PFSK-1 (cell line): ENCODE measurements at regions not wholly inside any gene's neighbourhood (a gene's known extent, or its start where the extent isn't known, plus 50 kb on each side); places are given as distances from the start of the nearest gene placed in this dataset.

Experiments used
- POLR2AphosphoS5 ChIP-seq: IDR thresholded peaks from 2 replicates; pipeline ENCODE4 v1.6.1; 2012; ENCODE audit warnings: low read depth, mild to moderate bottlenecking, control low read depth, low read length, moderate library complexity
- SIN3A ChIP-seq: IDR thresholded peaks from 2 replicates; pipeline ENCODE4 v1.6.1; 2012; ENCODE audit warnings: mild to moderate bottlenecking, low read length, moderate library complexity, borderline replicate concordance; ENCODE audit not compliant: insufficient read depth
- TAF1 ChIP-seq: IDR thresholded peaks from 2 replicates; pipeline ENCODE4 v1.6.1; 2012; ENCODE audit warnings: low read length, control low read depth, borderline replicate concordance; ENCODE audit not compliant: insufficient read depth
- TF ChIP-seq, protein P1 (sequence below), 2 experiments: IDR thresholded peaks; 2 replicates each; pipeline versions ENCODE4 v1.6.1 to v1.8.0; 2011 to 2012; ENCODE audit warnings: low read depth in 2 of 2, low read length in 2 of 2, control low read depth in 1 of 2, inconsistent platforms in 1 of 2, mild to moderate bottlenecking in 1 of 2, moderate library complexity in 1 of 2; ENCODE audit not compliant: insufficient read depth in 1 of 2

DNA sequence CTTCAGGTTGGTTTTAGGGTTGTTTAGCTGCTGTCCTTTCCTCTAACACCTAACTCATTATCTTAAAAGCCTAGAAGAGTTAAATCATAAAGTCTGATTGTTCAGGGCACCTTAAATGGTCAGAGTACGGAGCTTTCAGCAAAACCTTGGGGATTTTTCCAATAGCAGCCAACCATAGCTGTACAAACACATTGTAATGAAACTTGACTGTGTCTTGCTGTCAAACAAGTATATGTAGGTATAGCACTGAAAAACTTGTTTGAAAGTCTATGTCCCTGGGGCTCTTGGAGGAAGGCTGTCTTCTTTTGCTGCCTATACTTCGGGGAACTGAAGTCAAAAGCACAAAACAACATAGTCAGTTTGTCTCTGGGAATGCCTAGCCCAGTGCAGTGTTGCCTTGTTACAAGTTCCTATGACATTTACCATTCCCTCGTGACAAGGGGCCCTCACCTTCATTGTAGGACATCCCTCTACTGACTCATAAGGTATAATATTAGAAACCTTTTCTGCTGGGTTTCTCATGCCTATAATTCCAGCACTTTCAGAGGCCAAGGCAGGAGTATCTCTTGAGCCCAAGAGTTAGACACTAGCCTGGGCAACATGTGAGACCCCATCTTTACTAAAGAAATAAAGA lies 474.5 kb upstream of the NBEA start:
- TF ChIP-seq POLR2AphosphoS5 (no peak), TAF1 (no peak), SIN3A (no peak)
- TF ChIP-seq, protein P1, sequence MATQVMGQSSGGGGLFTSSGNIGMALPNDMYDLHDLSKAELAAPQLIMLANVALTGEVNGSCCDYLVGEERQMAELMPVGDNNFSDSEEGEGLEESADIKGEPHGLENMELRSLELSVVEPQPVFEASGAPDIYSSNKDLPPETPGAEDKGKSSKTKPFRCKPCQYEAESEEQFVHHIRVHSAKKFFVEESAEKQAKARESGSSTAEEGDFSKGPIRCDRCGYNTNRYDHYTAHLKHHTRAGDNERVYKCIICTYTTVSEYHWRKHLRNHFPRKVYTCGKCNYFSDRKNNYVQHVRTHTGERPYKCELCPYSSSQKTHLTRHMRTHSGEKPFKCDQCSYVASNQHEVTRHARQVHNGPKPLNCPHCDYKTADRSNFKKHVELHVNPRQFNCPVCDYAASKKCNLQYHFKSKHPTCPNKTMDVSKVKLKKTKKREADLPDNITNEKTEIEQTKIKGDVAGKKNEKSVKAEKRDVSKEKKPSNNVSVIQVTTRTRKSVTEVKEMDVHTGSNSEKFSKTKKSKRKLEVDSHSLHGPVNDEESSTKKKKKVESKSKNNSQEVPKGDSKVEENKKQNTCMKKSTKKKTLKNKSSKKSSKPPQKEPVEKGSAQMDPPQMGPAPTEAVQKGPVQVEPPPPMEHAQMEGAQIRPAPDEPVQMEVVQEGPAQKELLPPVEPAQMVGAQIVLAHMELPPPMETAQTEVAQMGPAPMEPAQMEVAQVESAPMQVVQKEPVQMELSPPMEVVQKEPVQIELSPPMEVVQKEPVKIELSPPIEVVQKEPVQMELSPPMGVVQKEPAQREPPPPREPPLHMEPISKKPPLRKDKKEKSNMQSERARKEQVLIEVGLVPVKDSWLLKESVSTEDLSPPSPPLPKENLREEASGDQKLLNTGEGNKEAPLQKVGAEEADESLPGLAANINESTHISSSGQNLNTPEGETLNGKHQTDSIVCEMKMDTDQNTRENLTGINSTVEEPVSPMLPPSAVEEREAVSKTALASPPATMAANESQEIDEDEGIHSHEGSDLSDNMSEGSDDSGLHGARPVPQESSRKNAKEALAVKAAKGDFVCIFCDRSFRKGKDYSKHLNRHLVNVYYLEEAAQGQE (IDR thresholded peaks at IDR 0.05; ENCODE audit: insufficient read depth in 1 of 2, low read depth in 2 of 2, low read length in 2 of 2), result no peak
